ENCODE measurements at regions not wholly inside any gene's neighbourhood (a gene's known extent, or its start where the extent isn't known, plus 50 kb on each side); places are given as distances from the start of the nearest gene placed in this dataset.

GRCh38 chr15:87238451-87239068, 1018.0 kb downstream of the NTRK3 start:
- Histone ChIP-seq H3K36me3 (ENCODE audit: control insufficient read depth in 1 of 2, insufficient read depth in 2 of 2, low read length in 2 of 2) (no peaks in the 10 kb centered on the region), H2AFZ (ENCODE audit: low read depth, low read length, poor library complexity, severe bottlenecking) (no peak overlapping the region), H3K4me3 (replicated peaks in 1 of 2; ENCODE audit: low read depth in 1 of 2, low read length in 2 of 2) (no peak overlapping the region), H3K27me3 (ENCODE audit: insufficient read depth, low read length) (no peaks in the 10 kb centered on the region), H3K79me2 (ENCODE audit: insufficient read depth, low read length) (no peaks in the 10 kb centered on the region), H3K27ac (ENCODE audit: low read depth, low read length) (no peak overlapping the region), H3K9me2 (ENCODE audit: insufficient read depth) (no peaks in the 10 kb centered on the region), H4K20me1 (ENCODE audit: insufficient read depth) (no peaks in the 10 kb centered on the region), H3K9me3 (ENCODE audit: control insufficient read depth in 1 of 2, insufficient read depth in 1 of 2, low read depth in 1 of 2, low read length in 2 of 2) (peaks cover 11 to 45% of the 10 kb centered on the region in 2 experiments; a peak in 2 of 4 replicates), H3K4me2 (ENCODE audit: low read length) (no peak overlapping the region), H3K4me1 (ENCODE audit: control insufficient read depth in 1 of 2, insufficient read depth in 2 of 2, low read length in 2 of 2) (no peaks in the 10 kb centered on the region), H3K9ac (ENCODE audit: low read length) (no peak overlapping the region)
- BruUV-seq (replicated peaks), result no TSS peak
- ChIA-PET RAD21 (ENCODE audit: low non-redundant PET in 1 of 2, low total read pairs in 2 of 2, uncharacterized antibody in 2 of 2, unreplicated experiment in 2 of 2) (no interaction called here), CTCF (no interaction called here), POLR2A (no interaction called here)
- TF ChIP-seq CTCF (IDR thresholded peaks at IDR 0.05 in 2 of 3, conservative IDR thresholded peaks at IDR 0.05 in 1 of 3; ENCODE audit: borderline replicate concordance in 1 of 3, insufficient read depth in 1 of 3, low read depth in 2 of 3, low read length in 2 of 3) (no peak), ATF3 (IDR thresholded peaks at IDR 0.05) (no peak), ZNF274 (IDR thresholded peaks at IDR 0.05; ENCODE audit: low read depth, low read length) (no peak), POLR2A (IDR thresholded peaks at IDR 0.05; ENCODE audit: borderline replicate concordance, extremely low read depth, insufficient read depth, insufficient read length) (no peak), SP1 (IDR thresholded peaks at IDR 0.05; ENCODE audit: low read depth) (no peak), YY1 (IDR thresholded peaks at IDR 0.05; ENCODE audit: extremely low read depth, insufficient replicate concordance, low read depth, low read length) (no peak), JUND (IDR thresholded peaks at IDR 0.05) (no peak), POLR2AphosphoS5 (IDR thresholded peaks at IDR 0.05; ENCODE audit: low read depth, low read length) (no peak)
- ATAC-seq (no peak), DNase-seq (ENCODE audit: low read depth, low spot score) (no peak)
- intact Hi-C loops (cut with micrococcal nuclease), result no loop called here
